ENCODE measurements at regions not wholly inside any gene's neighbourhood (a gene's known extent, or its start where the extent isn't known, plus 50 kb on each side); places are given as distances from the start of the nearest gene placed in this dataset.

GRCh38 chr15:57866149-57866736 lies 159.7 kb downstream of the POLR2M start:
- Histone ChIP-seq H2AK5ac (ENCODE audit: insufficient read length, low read length) (no peak overlapping the region), H3K4me1 (ENCODE audit: insufficient read depth, low read length) (no peaks in the 10 kb centered on the region), H2BK15ac (ENCODE audit: low read depth, low read length) (no peak overlapping the region), H3K9me3 (ENCODE audit: control insufficient read depth, low read depth, low read length) (no peaks in the 10 kb centered on the region), H3K56ac (ENCODE audit: insufficient read length, low read depth, low read length) (no peak overlapping the region), H2BK120ac (ENCODE audit: low read depth, low read length, poor library complexity, severe bottlenecking) (no peak overlapping the region), H2BK5ac (ENCODE audit: insufficient read length, low read length) (no peak overlapping the region), H3T11ph (ENCODE audit: low read length) (no peak overlapping the region), H4K20me1 (ENCODE audit: control insufficient read depth, insufficient read depth, insufficient read length) (no peaks in the 10 kb centered on the region), H3K79me2 (ENCODE audit: insufficient read depth, low read length) (no peaks in the 10 kb centered on the region), H3K27ac (ENCODE audit: insufficient read length, low read depth, low read length) (no peak overlapping the region), H4K91ac (ENCODE audit: insufficient read length, low read depth, low read length) (no peak overlapping the region), H4K5ac (ENCODE audit: insufficient read length, low read depth, low read length) (no peak overlapping the region), H3K4me2 (ENCODE audit: insufficient read depth, insufficient read length, low read length) (no peak overlapping the region), H2BK12ac (ENCODE audit: insufficient read length, low read depth, low read length) (no peak overlapping the region), H2BK20ac (ENCODE audit: low read depth, low read length, poor library complexity, severe bottlenecking) (no peak overlapping the region), H3K23me2 (ENCODE audit: insufficient read length, low read depth, low read length, poor library complexity, severe bottlenecking) (peaks cover 4% of the 10 kb centered on the region), H3K14ac (ENCODE audit: insufficient read depth, low read length) (no peak overlapping the region), H3K18ac (ENCODE audit: insufficient read length, low read depth, low read length) (no peak overlapping the region), H3K23ac (ENCODE audit: insufficient read length, low read depth, low read length) (no peak overlapping the region), H4K8ac (replicated peaks; ENCODE audit: insufficient read length, low read depth, low read length) (no peak overlapping the region), H2AFZ (ENCODE audit: low read length) (no peak overlapping the region), H3K27me3 (ENCODE audit: insufficient read depth, low read length) (no peaks in the 10 kb centered on the region), H3K79me1 (ENCODE audit: insufficient read depth, low read depth, low read length, poor library complexity, severe bottlenecking) (no peaks in the 10 kb centered on the region), H3K9ac (ENCODE audit: extremely low read depth, insufficient read length, low read length) (no peak overlapping the region), H3K4ac (ENCODE audit: low read depth, low read length) (no peak overlapping the region)
- H3K36me3 Mint-ChIP-seq (ENCODE audit: insufficient read depth in 1 of 3, low read depth in 3 of 3) = no peaks in the 10 kb centered on the region
- peaks cover 2% of the 10 kb centered on the region for H3K27me3 Mint-ChIP-seq (ENCODE audit: low read depth)
- TF ChIP-seq CTCF (conservative IDR thresholded peaks at IDR 0.05) = peak; percentile 85
- no peak overlapping the region for H3K27ac Mint-ChIP-seq
- no CpG with 5 or more reads among the region's 7 CpGs for WGBS (ENCODE audit: extremely low coverage, insufficient read length, low lambda C conversion rate)
- H3K4me3 Mint-ChIP-seq = no peak overlapping the region
- peak; percentile 67 for DNase-seq
- peaks cover 0 to 4% of the 10 kb centered on the region in 2 experiments; a peak in 2 of 5 replicates for H3K9me3 Mint-ChIP-seq
- H3K4me1 Mint-ChIP-seq = peaks cover 0 to 4% of the 10 kb centered on the region in 2 experiments; a peak in 1 of 4 replicates
